ENCODE measurements at regions not wholly inside any gene's neighbourhood (a gene's known extent, or its start where the extent isn't known, plus 50 kb on each side); places are given as distances from the start of the nearest gene placed in this dataset.

GRCh38 chr2:129297430-129297829, 682.0 kb upstream of the RAB6C start:
- Histone ChIP-seq H3K4me1 (replicated peaks in 1 of 2; ENCODE audit: control insufficient read depth in 2 of 2, insufficient read depth in 2 of 2, low read length in 2 of 2) (no peaks in the 10 kb centered on the region), H3K4me2 (ENCODE audit: insufficient read depth, low read length) (no peak overlapping the region), H3K27ac (ENCODE audit: extremely low read depth, low read depth, low read length) (no peak overlapping the region), H3K9me3 (replicated peaks; ENCODE audit: control insufficient read depth, insufficient read depth, low read depth, low read length) (no peaks in the 10 kb centered on the region), H3K9ac (ENCODE audit: insufficient read depth in 1 of 2, low read depth in 2 of 2, low read length in 2 of 2) (no peak overlapping the region), H2AFZ (ENCODE audit: low read depth, low read length) (no peak overlapping the region), H3K27me3 (ENCODE audit: control insufficient read depth in 2 of 2, insufficient read depth in 2 of 2, low read length in 2 of 2) (peaks cover 0 to 5% of the 10 kb centered on the region in 2 experiments; a peak in 2 of 5 replicates), H3K4me3 (no peak overlapping the region), H4K20me1 (replicated peaks; ENCODE audit: control insufficient read depth, insufficient read depth, low read length) (no peaks in the 10 kb centered on the region), H3K79me2 (ENCODE audit: control insufficient read depth, insufficient read depth, low read length) (no peaks in the 10 kb centered on the region), H3K36me3 (ENCODE audit: control insufficient read depth, insufficient read depth, low read length) (no peaks in the 10 kb centered on the region), H3K9me1 (ENCODE audit: control insufficient read depth, insufficient read depth, low read length) (no peaks in the 10 kb centered on the region)
- intact Hi-C loops (cut with micrococcal nuclease) (no loop called here), in situ Hi-C loops (cut with MboI) (no loop called here)
- POLR2A ChIA-PET = no interaction called here
- peak; percentile 53; the same call in 1 of the 3 replicates for ATAC-seq
- peak in 3 of 4 experiments; percentile 10 to 11 (median 10) for DNase-seq (ENCODE audit: extremely low read depth in 1 of 4, low spot score in 3 of 4)
- no peak for TF ChIP-seq CEBPG (CRISPR knock-in tag; IDR thresholded peaks at IDR 0.05)
- TF ChIP-seq CEBPG (tag; conservative IDR thresholded peaks at IDR 0.05 in 1 of 2, IDR thresholded peaks at IDR 0.05 in 1 of 2) = no peak
- TF ChIP-seq RAD21 (CRISPR knock-in tag; conservative IDR thresholded peaks at IDR 0.05 in 1 of 2, IDR thresholded peaks at IDR 0.05 in 1 of 2) = peak in 1 of 2 experiments; percentile 22; a peak in 1 of 4 replicates
- TF ChIP-seq CTCF (IDR thresholded peaks at IDR 0.05 in 2 of 3, conservative IDR thresholded peaks at IDR 0.05 in 1 of 3; ENCODE audit: insufficient read depth in 2 of 3, low read depth in 1 of 3, low read length in 3 of 3) = peak; percentile 11 to 36 (median 21); a peak in 2 of 6 replicates
- no TSS peak for BruUV-seq (replicated peaks)
- CTCF ChIA-PET (ENCODE audit: low intra/inter-chr PET ratio) = no interaction called here
- FAIRE-seq = no peak
- 0% methylated on average over 4 of the region's 4 CpGs for WGBS (ENCODE audit: insufficient coverage, low coverage, missing lambda C conversion rate)
